ENCODE measurements at regions not wholly inside any gene's neighbourhood (a gene's known extent, or its start where the extent isn't known, plus 50 kb on each side); places are given as distances from the start of the nearest gene placed in this dataset.

- Histone ChIP-seq H3K4me1 (ENCODE audit: control insufficient read depth in 1 of 2, insufficient read depth in 2 of 2, low read length in 2 of 2) (peaks cover 33 to 62% of the 10 kb centered on the region in 2 experiments), H3K4me3 (replicated peaks in 1 of 2; ENCODE audit: low read depth in 1 of 2, low read length in 2 of 2) (no peak overlapping the region), H3K4me2 (ENCODE audit: low read length) (0 out of 2 replicates have a peak overlapping the region, but pooled peaks have one; percentile 4), H3K79me2 (ENCODE audit: insufficient read depth, low read length) (peaks cover 76% of the 10 kb centered on the region), H3K27ac (ENCODE audit: low read depth, low read length) (no peak overlapping the region), H3K9me3 (ENCODE audit: control insufficient read depth in 1 of 2, insufficient read depth in 1 of 2, low read depth in 1 of 2, low read length in 2 of 2) (peaks cover 0 to 6% of the 10 kb centered on the region in 2 experiments; a peak in 2 of 4 replicates), H3K9ac (ENCODE audit: low read length) (no peak overlapping the region), H3K9me2 (ENCODE audit: insufficient read depth) (no peaks in the 10 kb centered on the region), H3K36me3 (ENCODE audit: control insufficient read depth in 1 of 2, insufficient read depth in 2 of 2, low read length in 2 of 2) (peaks cover 0 to 24% of the 10 kb centered on the region in 2 experiments; a peak in 2 of 4 replicates), H2AFZ (ENCODE audit: low read depth, low read length, poor library complexity, severe bottlenecking) (no peak overlapping the region), H3K27me3 (ENCODE audit: insufficient read depth, low read length) (no peaks in the 10 kb centered on the region), H4K20me1 (ENCODE audit: insufficient read depth) (no peaks in the 10 kb centered on the region; the same call in 1 of the 2 replicates)
- RAD21 ChIA-PET (ENCODE audit: low non-redundant PET in 1 of 2, low total read pairs in 2 of 2, uncharacterized antibody in 2 of 2, unreplicated experiment in 2 of 2): no interaction called here
- TF ChIP-seq CBX3 (IDR thresholded peaks at IDR 0.05; ENCODE audit: low read depth) (peak; percentile 13; the same call in 1 of the 2 replicates), POLR2A (IDR thresholded peaks at IDR 0.05; ENCODE audit: borderline replicate concordance, extremely low read depth, insufficient read depth, insufficient read length) (no peak), JUND (IDR thresholded peaks at IDR 0.05) (no peak)
- BruUV-seq (replicated peaks): no TSS peak
- intact Hi-C loops (cut with micrococcal nuclease): no loop called here
- POLR2A ChIA-PET: no interaction called here
- DNase-seq (ENCODE audit: low read depth, low spot score) (no peak), ATAC-seq (no peak)
- CTCF ChIA-PET: no interaction called here
Measured at GRCh38 chr11:69348414-69349235, 54.7 kb downstream of the MYEOV start.

GRCh38 chr11:69350040-69350439, 56.1 kb downstream of the MYEOV start:
- intact Hi-C loops (cut with micrococcal nuclease): no loop called here

More at GRCh38 chr11:69350040-69350439, 56.1 kb downstream of the MYEOV start:
- Histone ChIP-seq H3K4me1 (ENCODE audit: control insufficient read depth in 1 of 2, insufficient read depth in 2 of 2, low read length in 2 of 2) (peaks cover 37 to 75% of the 10 kb centered on the region in 2 experiments), H3K27ac (ENCODE audit: low read depth, low read length) (no peak overlapping the region), H2AFZ (ENCODE audit: low read depth, low read length, poor library complexity, severe bottlenecking) (no peak overlapping the region), H3K4me2 (ENCODE audit: low read length) (peak overlapping the region; percentile 2), H3K79me2 (ENCODE audit: insufficient read depth, low read length) (peaks cover 88% of the 10 kb centered on the region), H3K9ac (ENCODE audit: low read length) (peak overlapping the region; percentile 1; the same call in 1 of the 2 replicates), H3K36me3 (ENCODE audit: control insufficient read depth in 1 of 2, insufficient read depth in 2 of 2, low read length in 2 of 2) (peaks cover 0 to 17% of the 10 kb centered on the region in 2 experiments; a peak in 2 of 4 replicates), H3K27me3 (ENCODE audit: insufficient read depth, low read length) (no peaks in the 10 kb centered on the region), H3K9me2 (ENCODE audit: insufficient read depth) (no peaks in the 10 kb centered on the region), H4K20me1 (ENCODE audit: insufficient read depth) (no peaks in the 10 kb centered on the region; the same call in 1 of the 2 replicates), H3K4me3 (replicated peaks in 1 of 2; ENCODE audit: low read depth in 1 of 2, low read length in 2 of 2) (no peak overlapping the region), H3K9me3 (ENCODE audit: control insufficient read depth in 1 of 2, insufficient read depth in 1 of 2, low read depth in 1 of 2, low read length in 2 of 2) (peaks cover 0 to 6% of the 10 kb centered on the region in 2 experiments; a peak in 2 of 4 replicates)
- TF ChIP-seq CEBPB (IDR thresholded peaks at IDR 0.05; ENCODE audit: low read depth): no peak
- TF ChIP-seq SIN3A (IDR thresholded peaks at IDR 0.05; ENCODE audit: low read depth): no peak
- TF ChIP-seq POLR2A (IDR thresholded peaks at IDR 0.05; ENCODE audit: borderline replicate concordance, extremely low read depth, insufficient read depth, insufficient read length): no peak
- no peak for TF ChIP-seq CBX3 (IDR thresholded peaks at IDR 0.05; ENCODE audit: low read depth)
- no peak for TF ChIP-seq TCF7L2 (IDR thresholded peaks at IDR 0.05; ENCODE audit: borderline replicate concordance, extremely low read depth, insufficient read depth, insufficient read length)
- no peak for TF ChIP-seq YY1 (IDR thresholded peaks at IDR 0.05; ENCODE audit: extremely low read depth, insufficient replicate concordance, low read depth, low read length)
- no peak for TF ChIP-seq REST (IDR thresholded peaks at IDR 0.05; ENCODE audit: low read depth)
- TF ChIP-seq SRF (IDR thresholded peaks at IDR 0.05; ENCODE audit: low read depth): no peak
- no peak for TF ChIP-seq SP1 (IDR thresholded peaks at IDR 0.05; ENCODE audit: low read depth)
- TF ChIP-seq EGR1 (IDR thresholded peaks at IDR 0.05; ENCODE audit: low read depth): no peak
- ChIA-PET CTCF (no interaction called here), RAD21 (ENCODE audit: low non-redundant PET in 1 of 2, low total read pairs in 2 of 2, uncharacterized antibody in 2 of 2, unreplicated experiment in 2 of 2) (no interaction called here), POLR2A (no interaction called here)
- DNase-seq (ENCODE audit: low read depth, low spot score): no peak
- ATAC-seq: no peak
- BruUV-seq (replicated peaks): no TSS peak
